ENCODE measurements at regions not wholly inside any gene's neighbourhood (a gene's known extent, or its start where the extent isn't known, plus 50 kb on each side); places are given as distances from the start of the nearest gene placed in this dataset.
A peak's percentile ranks its signal among the peaks of the same experiment; 100 is the strongest.
"Not testable (repeated sequence)": the region's sequence is repeated elsewhere in the genome, so short reads cannot be mapped to it uniquely, and the experiment has no call there.

- DNase-seq: no peak
Measured at GRCh38 chr9:591292-591691, 250.2 kb upstream of the DMRT1 start.

DNA sequence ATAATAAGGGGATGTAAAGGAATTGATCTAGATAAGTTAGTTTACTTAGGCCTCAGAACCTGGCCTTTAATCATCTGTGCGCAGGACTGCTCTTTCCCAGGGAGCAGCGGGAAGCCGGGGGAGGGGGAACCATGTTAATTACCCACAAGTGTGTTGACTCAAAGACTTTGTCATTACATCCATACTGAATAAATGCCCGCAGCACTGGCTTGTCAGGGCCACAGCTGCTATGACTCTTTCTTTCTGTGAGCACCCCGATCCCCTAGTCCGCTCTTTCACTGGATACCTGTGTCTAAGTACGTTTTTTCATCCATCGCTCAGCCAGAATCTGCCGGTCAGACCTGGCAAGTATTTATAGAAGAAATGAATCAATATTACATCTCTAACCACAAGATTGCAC, 249.3 kb upstream of the DMRT1 start:
- DNase-seq: no peak

DNA sequence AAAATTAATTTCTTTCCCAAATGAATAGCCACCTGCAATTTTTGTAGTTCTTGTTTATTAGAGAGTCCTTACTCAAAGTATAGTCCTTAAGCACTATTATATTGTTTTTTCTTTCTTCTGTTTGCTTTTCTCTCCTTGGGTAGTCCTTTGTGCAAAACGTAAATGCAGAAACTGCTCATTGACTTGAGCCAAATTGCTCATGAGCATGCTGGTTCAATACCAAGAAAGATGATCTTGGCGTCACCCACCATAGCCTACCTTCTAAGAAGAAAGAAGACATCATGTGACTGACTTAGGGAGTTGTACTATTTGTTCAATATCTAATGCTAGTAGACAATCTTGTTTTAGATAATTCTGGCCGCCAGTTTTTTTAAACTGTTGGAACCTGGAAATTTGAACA, 248.8 kb upstream of the DMRT1 start:
- no peak for DNase-seq

DNA sequence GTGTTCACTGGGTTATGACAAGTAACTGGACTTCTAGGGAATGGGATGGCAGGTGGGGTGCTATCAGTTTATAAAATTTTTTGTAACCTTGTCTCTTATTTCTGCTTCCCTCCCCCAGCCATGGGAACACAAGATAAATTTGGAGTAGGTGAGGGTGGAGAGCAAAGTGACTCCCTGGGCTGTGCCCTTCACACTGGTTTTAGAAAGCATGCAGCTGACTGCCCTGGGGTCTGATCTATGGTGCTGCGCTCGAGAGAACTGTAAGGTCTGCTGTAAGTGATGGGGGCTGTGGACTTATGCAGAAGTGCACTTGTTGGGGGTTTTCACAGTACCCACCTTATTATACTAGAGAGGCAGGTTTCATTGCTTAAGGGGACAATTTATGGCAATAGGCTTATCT, 247.7 kb upstream of the DMRT1 start:
- no peak for DNase-seq

DNA sequence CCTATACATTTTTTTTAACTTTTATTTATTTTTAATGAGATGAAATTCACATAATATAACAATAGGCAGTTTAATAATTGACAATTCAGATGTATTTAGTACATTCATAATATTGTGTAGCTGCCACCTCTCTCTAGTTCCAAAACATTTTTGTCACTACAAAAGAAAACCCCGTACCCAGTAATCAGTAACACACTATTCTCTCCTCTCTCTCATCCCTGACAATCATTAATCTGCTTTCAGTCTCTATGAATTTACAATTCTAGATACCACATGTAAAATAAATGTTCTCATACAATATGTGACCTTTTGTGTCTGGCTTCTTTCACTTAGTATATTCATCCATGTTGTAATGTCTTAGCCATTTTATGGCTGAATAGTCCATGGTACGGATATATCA, 244.8 kb upstream of the DMRT1 start:
- no peak for DNase-seq

- no peak for DNase-seq
Measured at GRCh38 chr9:600006-600405, 241.5 kb upstream of the DMRT1 start.

GRCh38 chr9:602716-603115, 238.8 kb upstream of the DMRT1 start:
- no peak for DNase-seq

- DNase-seq: no peak
Measured at GRCh38 chr9:603126-603525, 238.4 kb upstream of the DMRT1 start.

- no peak for DNase-seq
Measured at GRCh38 chr9:607417-607816, 234.1 kb upstream of the DMRT1 start.

GRCh38 chr9:613771-614347, 227.6 kb upstream of the DMRT1 start:
- DNase-seq: peak; percentile 37

- DNase-seq: no peak
Measured at GRCh38 chr9:614431-614830, 227.1 kb upstream of the DMRT1 start.

- DNase-seq: no peak
Measured at GRCh38 chr9:615756-616155, 225.7 kb upstream of the DMRT1 start.

DNA sequence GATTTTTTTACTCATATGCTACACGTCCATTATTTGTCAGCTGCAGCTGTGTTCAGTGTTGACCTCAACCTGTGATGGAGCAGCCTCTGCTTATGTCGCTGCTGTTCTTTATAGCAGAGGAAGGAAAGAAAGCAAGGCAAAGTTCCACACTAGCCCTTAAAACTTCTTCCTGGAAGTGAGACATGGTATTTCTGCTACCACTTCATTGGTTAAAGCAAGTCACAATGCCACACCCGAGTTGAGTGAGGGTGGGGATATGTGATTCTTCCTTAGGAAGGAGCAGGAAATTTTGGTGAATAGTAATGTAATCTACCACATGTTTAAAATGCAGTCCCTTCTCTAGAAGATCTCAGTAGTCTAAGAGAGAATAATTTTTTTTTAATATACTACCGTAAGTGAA, 224.8 kb upstream of the DMRT1 start:
- DNase-seq: no peak

- no peak for DNase-seq
Measured at GRCh38 chr9:617445-618085, 223.9 kb upstream of the DMRT1 start.

- no peak for DNase-seq
Measured at GRCh38 chr9:618478-618877, 223.0 kb upstream of the DMRT1 start.

GRCh38 chr9:621201-621855, 220.2 kb upstream of the DMRT1 start:
- DNase-seq: no peak

DNA sequence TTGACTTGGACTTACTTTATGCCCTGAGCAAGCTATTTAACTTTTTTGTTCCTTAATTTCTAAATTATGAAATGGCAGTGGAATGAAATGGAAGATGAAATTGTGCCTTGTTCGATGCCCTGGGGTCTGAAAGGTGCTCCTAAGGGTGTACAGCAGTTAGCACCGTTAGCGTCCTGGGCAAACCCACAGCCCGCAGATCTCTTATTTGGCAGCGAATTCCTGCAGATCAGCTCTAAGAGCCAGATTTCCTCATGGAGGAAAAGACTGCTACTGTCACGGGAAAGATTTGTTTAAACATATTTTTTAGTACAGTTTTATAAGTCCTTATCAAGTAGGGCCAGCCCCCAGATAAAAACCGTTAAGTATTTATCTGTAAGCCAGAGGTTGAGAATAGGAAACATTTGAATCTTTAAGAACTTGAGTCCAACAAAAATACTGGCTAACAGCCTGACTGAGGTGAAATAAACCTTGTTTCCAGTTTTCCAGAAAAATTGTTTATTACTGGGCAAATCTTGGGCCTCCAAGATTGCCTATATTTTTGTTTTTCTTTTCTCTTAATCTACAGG, 216.5 kb upstream of the DMRT1 start:
- DNase-seq: no peak

DNA sequence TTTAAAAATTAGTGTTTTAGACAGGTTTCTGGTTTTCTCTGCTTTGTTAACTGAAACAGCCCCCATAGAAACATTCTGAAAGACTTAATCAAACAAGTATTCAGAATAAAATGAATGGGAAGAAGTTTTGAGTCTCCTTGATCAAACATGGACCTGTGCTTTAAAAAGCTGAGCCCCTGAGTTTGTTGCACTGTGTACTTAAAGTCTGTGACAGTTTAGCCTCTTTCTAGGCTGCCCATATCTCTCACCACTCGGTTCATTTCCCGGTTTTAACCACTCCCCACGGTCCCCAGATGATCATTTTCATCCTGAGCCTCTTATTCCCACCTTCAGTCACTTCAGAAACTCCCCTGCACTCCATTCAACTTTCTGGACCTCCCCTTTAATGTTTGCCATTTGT, 215.9 kb upstream of the DMRT1 start:
- no peak for DNase-seq

- not testable (repeated sequence) for DNase-seq
Measured at GRCh38 chr9:626114-626513, 215.4 kb upstream of the DMRT1 start.

DNA sequence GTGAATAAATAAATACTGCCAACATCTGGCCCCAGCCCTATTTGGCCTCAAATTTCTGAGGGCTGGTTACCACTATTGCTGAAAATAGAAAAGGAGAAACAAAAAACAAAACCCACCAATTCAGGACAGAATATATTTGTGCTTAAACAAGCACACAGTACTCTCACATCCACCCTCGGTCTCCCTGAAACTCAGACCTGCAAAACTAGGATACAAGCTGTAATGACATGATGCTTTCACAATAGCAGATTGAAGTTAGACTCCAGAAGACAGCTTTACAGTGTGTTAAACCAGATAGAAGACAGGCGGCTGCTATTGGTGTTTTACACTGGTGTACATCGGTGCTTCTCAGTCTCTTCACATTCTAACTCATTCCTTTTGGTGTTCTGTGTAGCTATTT, 214.9 kb upstream of the DMRT1 start:
- no peak for DNase-seq

- DNase-seq: no peak
Measured at GRCh38 chr9:627336-627970, 214.0 kb upstream of the DMRT1 start.

- no peak for DNase-seq
Measured at GRCh38 chr9:629146-629545, 212.4 kb upstream of the DMRT1 start.

GRCh38 chr9:630817-631216, 210.7 kb upstream of the DMRT1 start:
- DNase-seq: no peak

DNA sequence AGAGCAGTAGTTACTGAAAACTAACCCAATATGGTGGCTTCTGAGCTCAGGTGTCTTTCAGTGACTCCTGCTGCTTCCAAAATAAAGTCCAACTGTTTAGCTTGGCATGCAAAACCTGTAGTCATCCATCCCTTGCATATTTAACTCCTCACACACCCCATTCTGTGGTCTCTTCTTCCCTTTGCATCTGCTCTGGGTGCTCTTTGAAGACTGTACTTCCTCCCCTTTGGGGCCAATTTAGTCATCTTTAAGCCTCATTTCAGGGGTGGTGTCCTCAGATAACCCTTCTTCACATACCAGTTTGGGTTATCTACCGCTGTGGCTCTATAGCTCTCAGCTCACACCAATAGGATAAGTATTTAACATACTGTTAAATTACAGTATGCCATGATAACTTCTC, 209.9 kb upstream of the DMRT1 start:
- no peak for DNase-seq
